Choroid plexus epithelial cell (primary cell): ENCODE measurements at regions not wholly inside any gene's neighbourhood (a gene's known extent, or its start where the extent isn't known, plus 50 kb on each side); places are given as distances from the start of the nearest gene placed in this dataset.

Experiments used
- DNase-seq: peaks from one replicate; pipeline ENCODE4 v3.0.0-alpha.2; 2010; ENCODE audit warnings: low read depth
- H3K4me3 ChIP-seq: 2 replicates; pipeline ENCODE4 v1.5.1; 2011; ENCODE audit warnings: low read depth, mild to moderate bottlenecking, control low read depth, low read length, moderate library complexity
- TF ChIP-seq, protein P1 (sequence below): conservative IDR thresholded peaks from 2 replicates; pipeline ENCODE4 v1.5.1; 2011; ENCODE audit warnings: low read depth, mild to moderate bottlenecking, control low read depth, inconsistent platforms, low read length, moderate library complexity

DNA sequence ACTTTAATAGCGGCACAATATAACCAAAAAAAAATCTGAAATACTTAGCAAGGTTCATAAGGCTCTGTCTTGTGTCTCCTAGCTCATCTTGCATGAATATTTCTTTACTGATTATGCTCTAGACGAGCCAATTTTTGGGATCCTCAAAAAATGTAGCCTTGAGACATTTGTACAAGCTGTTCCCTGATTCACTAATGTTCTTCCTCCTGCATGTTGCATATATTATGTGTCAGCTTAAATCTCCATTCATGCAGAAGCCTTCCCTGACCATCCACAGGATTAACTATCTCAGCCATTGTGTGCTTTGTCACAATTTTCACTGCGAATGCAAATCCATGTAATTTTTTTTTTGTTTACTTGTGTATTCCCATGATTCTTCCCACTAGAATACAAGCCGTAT is 594.0 kb upstream of the VRK2 start:
- no peak for DNase-seq
- H3K4me3 ChIP-seq = no peak overlapping the region
- TF ChIP-seq, protein P1, sequence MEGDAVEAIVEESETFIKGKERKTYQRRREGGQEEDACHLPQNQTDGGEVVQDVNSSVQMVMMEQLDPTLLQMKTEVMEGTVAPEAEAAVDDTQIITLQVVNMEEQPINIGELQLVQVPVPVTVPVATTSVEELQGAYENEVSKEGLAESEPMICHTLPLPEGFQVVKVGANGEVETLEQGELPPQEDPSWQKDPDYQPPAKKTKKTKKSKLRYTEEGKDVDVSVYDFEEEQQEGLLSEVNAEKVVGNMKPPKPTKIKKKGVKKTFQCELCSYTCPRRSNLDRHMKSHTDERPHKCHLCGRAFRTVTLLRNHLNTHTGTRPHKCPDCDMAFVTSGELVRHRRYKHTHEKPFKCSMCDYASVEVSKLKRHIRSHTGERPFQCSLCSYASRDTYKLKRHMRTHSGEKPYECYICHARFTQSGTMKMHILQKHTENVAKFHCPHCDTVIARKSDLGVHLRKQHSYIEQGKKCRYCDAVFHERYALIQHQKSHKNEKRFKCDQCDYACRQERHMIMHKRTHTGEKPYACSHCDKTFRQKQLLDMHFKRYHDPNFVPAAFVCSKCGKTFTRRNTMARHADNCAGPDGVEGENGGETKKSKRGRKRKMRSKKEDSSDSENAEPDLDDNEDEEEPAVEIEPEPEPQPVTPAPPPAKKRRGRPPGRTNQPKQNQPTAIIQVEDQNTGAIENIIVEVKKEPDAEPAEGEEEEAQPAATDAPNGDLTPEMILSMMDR = no peak

GRCh38 chr2:57453945-57454344 is 592.7 kb upstream of the VRK2 start:
- peak; percentile 14 for DNase-seq
- no peak overlapping the region for H3K4me3 ChIP-seq
- TF ChIP-seq, protein P1 = peak; percentile 30

GRCh38 chr2:57460396-57461276 is 586.0 kb upstream of the VRK2 start:
- no peak for DNase-seq
- TF ChIP-seq, protein P1 = no peak
- no peak overlapping the region for H3K4me3 ChIP-seq

DNA sequence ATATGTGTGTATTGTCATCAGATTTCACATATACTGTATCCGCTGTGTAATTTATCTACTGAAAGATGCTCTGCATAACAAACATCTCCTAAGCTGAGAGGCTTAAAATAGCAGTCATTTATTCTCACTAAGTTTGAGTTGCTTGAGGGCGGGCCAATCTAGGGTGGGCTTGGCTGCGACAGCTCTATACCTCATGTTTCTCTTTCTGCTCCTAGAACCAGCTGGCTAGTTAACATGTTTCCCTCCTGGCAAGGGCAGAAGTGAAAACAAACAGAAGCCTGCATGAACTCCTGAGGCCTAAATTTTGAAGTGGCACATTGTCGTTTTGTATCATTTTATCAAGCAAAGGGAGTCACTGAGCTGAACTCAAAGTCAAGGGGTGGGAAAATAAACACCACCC is 585.0 kb upstream of the VRK2 start:
- TF ChIP-seq, protein P1 = no peak
- no peak for DNase-seq
- H3K4me3 ChIP-seq = no peak overlapping the region

DNA sequence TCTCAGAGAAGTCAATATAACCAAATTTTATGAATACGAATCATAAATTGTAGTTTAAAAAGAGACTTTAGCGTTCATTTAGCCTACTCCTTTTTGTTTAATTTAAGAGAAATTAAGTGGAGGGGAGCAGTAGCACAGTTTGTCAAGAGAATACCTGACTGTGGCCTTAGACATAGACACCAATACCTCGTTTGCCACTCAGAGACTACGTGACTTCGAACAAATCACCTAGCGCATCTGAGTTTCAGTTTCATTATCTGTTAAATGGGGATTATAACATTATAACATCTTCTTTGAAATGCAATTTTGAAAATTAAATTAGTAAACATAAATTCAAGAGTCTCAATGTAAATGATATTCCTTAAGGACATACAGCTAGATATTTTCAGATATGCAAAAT is 581.5 kb upstream of the VRK2 start:
- TF ChIP-seq, protein P1 = no peak
- no peak for DNase-seq
- H3K4me3 ChIP-seq = no peak overlapping the region

DNA sequence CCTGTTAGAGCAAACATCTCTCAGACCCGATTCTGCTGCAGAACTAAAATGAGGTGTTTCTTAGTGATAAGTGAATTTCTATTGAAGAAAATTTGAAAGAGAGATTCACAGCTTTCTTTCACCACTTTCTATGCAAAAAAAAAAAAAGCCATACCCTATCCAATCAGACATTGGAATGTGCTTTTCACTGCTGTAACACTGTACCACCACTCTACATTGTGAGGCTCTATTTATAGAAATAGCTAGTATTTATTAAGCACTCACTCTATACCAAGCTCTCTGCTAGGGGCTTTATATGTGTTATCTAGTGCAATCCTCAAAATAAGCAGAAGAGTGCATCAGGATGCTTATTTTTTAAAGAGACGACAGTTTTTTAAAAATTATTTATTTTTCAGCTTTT is 580.6 kb upstream of the VRK2 start:
- TF ChIP-seq, protein P1 = no peak
- no peak for DNase-seq
- H3K4me3 ChIP-seq = no peak overlapping the region

GRCh38 chr2:57475391-57475790 is 571.2 kb upstream of the VRK2 start:
- TF ChIP-seq, protein P1 = no peak
- no peak for DNase-seq

More at GRCh38 chr2:57475391-57475790, 571.2 kb upstream of the VRK2 start:
- H3K4me3 ChIP-seq = no peak overlapping the region
